K562 (cell line): ENCODE measurements at regions not wholly inside any gene's neighbourhood (a gene's known extent, or its start where the extent isn't known, plus 50 kb on each side); places are given as distances from the start of the nearest gene placed in this dataset.

Experiments used
- ATAC-seq: fragments of 200-7000 bp; cut with Tn5 transposase; 3 replicates; pipeline ENCODE4 v1.9.1; 2020; ENCODE audit warnings: moderate library complexity
- BruUV-seq: library from RNA; stranded (reverse); fragments of 400-500 nt; replicated peaks from 2 replicates; lab custom pipeline; 2021; lab: Mats Ljungman, UMichigan
- CTCF ChIA-PET: fragments of 300-600 bp; formaldehyde crosslinking; extraction: SDS; loops from one replicate; lab custom pipeline; 2021; ENCODE audit warnings: low intra/inter-chr PET ratio; lab: Yijun Ruan, JAX
- POLR2A ChIA-PET: fragments of 300-600, 350-650 bp; sonication (Branson Sonifier 250); formaldehyde crosslinking; extraction: SDS; loops from one replicate; lab custom pipeline; 2021; ENCODE audit warnings: antibody characterized with exemption, inconsistent platforms; lab: Yijun Ruan, JAX
- DNase-seq, 4 experiments: peaks; one replicate each; pipeline versions ENCODE4 v3.0.0 to v3.0.0-alpha.2; 2011 to 2018; ENCODE audit warnings: low spot score in 3 of 4, mixed read lengths in 3 of 4; ENCODE audit errors: extremely low read depth in 1 of 4
- FAIRE-seq: peaks from 2 replicates; lab custom pipeline; 2011; peaks lifted over from hg19 to GRCh38; lab: Jason Lieb, UNC
- H2AFZ ChIP-seq: 2 replicates; pipeline ENCODE4 v1.6.0; 2011; ENCODE audit warnings: low read depth, low read length, control low read depth, inconsistent platforms
- H3K27ac ChIP-seq: fragments of 200-600 bp; 3 replicates; pipeline ENCODE4 v1.8.0; 2011; ENCODE audit warnings: low read depth, mild to moderate bottlenecking, control low read depth, inconsistent platforms, low read length, moderate library complexity, mixed read lengths; ENCODE audit errors: extremely low read depth
- H3K27me3 ChIP-seq, 2 experiments: fragments of 300-600 bp in 1 of 2; 2 replicates in 1 of 2; 3 replicates in 1 of 2; pipeline versions ENCODE4 v1.6.0 to v1.8.0; 2011; ENCODE audit warnings: inconsistent platforms in 2 of 2, low read length in 2 of 2, mild to moderate bottlenecking in 1 of 2, mixed read lengths in 1 of 2, moderate library complexity in 1 of 2; ENCODE audit not compliant: control insufficient read depth in 2 of 2, insufficient read depth in 2 of 2
- H3K36me3 ChIP-seq: fragments of 300-600 bp; 3 replicates; pipeline ENCODE4 v1.8.0; 2011; ENCODE audit warnings: mild to moderate bottlenecking, low read length, inconsistent platforms; ENCODE audit not compliant: control insufficient read depth, insufficient read depth
- H3K4me1 ChIP-seq, 2 experiments: fragments of 200-600 bp in 1 of 2; replicated peaks in 1 of 2; 2 replicates in 1 of 2; 3 replicates in 1 of 2; pipeline versions ENCODE4 v1.5.1 to v1.8.0; 2011; ENCODE audit warnings: inconsistent platforms in 2 of 2, low read length in 2 of 2, mild to moderate bottlenecking in 1 of 2, mixed read lengths in 1 of 2, moderate library complexity in 1 of 2; ENCODE audit not compliant: control insufficient read depth in 2 of 2, insufficient read depth in 2 of 2
- H3K4me2 ChIP-seq: 2 replicates; pipeline ENCODE4 v1.6.1; 2011; ENCODE audit warnings: low read length, control low read depth, inconsistent platforms, mixed read lengths; ENCODE audit not compliant: insufficient read depth
- H3K4me3 ChIP-seq: fragments of 200-600 bp; sonication (generic), shearing (Covaris generic); 2 replicates; pipeline ENCODE4 v1.5.1; 2016; ENCODE audit warnings: control low read depth, inconsistent platforms
- H3K79me2 ChIP-seq: fragments of 200-600 bp; 3 replicates; pipeline ENCODE4 v1.8.0; 2011; ENCODE audit warnings: low read length, inconsistent platforms; ENCODE audit not compliant: control insufficient read depth, insufficient read depth
- H3K9ac ChIP-seq, 2 experiments: 2 replicates each; pipeline versions ENCODE4 v1.6.0 to v1.6.1; 2011; ENCODE audit warnings: low read depth in 2 of 2, low read length in 2 of 2, control low read depth in 1 of 2, inconsistent platforms in 1 of 2, mild to moderate bottlenecking in 1 of 2, mixed read lengths in 1 of 2; ENCODE audit not compliant: insufficient read depth in 1 of 2
- H3K9me1 ChIP-seq: one replicate; pipeline ENCODE4 v1.6.0; 2011; ENCODE audit warnings: inconsistent platforms, mild to moderate bottlenecking, low read length, moderate library complexity; ENCODE audit not compliant: control insufficient read depth, insufficient read depth
- H3K9me3 ChIP-seq: replicated peaks from 2 replicates; pipeline ENCODE4 v1.5.1; 2011; ENCODE audit warnings: low read depth, low read length, inconsistent platforms; ENCODE audit not compliant: control insufficient read depth, insufficient read depth
- H4K20me1 ChIP-seq: replicated peaks from 2 replicates; pipeline ENCODE4 v1.6.1; 2011; ENCODE audit warnings: low read length, inconsistent platforms, mixed read lengths; ENCODE audit not compliant: control insufficient read depth, insufficient read depth
- ARID4B ChIP-seq: sonication (generic); formaldehyde crosslinking; IDR thresholded peaks from 2 replicates; pipeline ENCODE4 v1.8.0; 2022; ENCODE audit warnings: mild to moderate bottlenecking, missing genetic modification reagents
- ZNF695 ChIP-seq: fragments of 450-650 bp; formaldehyde crosslinking; IDR thresholded peaks from 2 replicates; pipeline ENCODE4 v1.4.0; 2020; ENCODE audit warnings: mild to moderate bottlenecking, moderate library complexity
- ZNF780A ChIP-seq: fragments of 250-450 bp; sonication (Bioruptor Pico); IDR thresholded peaks from 2 replicates; pipeline ENCODE4 v1.5.0; 2021; ENCODE audit warnings: mild to moderate bottlenecking
- WGBS: fragments of 100-300 bp; shearing (Covaris generic); methylation state at CpG from one replicate; pipeline ENCODE4 v1.1.6; 2016; ENCODE audit warnings: low coverage, mixed read lengths; ENCODE audit not compliant: insufficient coverage; ENCODE audit errors: missing lambda C conversion rate; 5-methylcytosine and 5-hydroxymethylcytosine counted together
- in situ Hi-C: fragments of 300-500 bp; cut with MboI; formaldehyde crosslinking; loops from 4 replicates; pipeline ENCODE4 v1.15.0; 2018; ENCODE audit warnings: inconsistent platforms, mixed read lengths
- intact Hi-C: fragments of 100-400 bp; cut with micrococcal nuclease; formaldehyde crosslinking; loops from 2 replicates; pipeline ENCODE4 v1.14.2; 2022
- TF ChIP-seq, protein P1 (sequence below), 2 experiments: fragments of 450-650 bp in 1 of 2; sonication (generic) in 1 of 2; formaldehyde crosslinking in 1 of 2; IDR thresholded peaks in 1 of 2; conservative IDR thresholded peaks in 1 of 2; 2 replicates each; pipeline versions ENCODE4 v1.6.1 to v1.8.1; 2016 to 2023; ENCODE audit warnings: mild to moderate bottlenecking in 2 of 2, moderate library complexity in 2 of 2, inconsistent platforms in 1 of 2, missing genetic modification reagents in 1 of 2
- TF ChIP-seq, protein P2 (sequence below): fragments of 450-650 bp; IDR thresholded peaks from 2 replicates; pipeline ENCODE4 v1.6.1; 2016; ENCODE audit warnings: mild to moderate bottlenecking, moderate library complexity

DNA sequence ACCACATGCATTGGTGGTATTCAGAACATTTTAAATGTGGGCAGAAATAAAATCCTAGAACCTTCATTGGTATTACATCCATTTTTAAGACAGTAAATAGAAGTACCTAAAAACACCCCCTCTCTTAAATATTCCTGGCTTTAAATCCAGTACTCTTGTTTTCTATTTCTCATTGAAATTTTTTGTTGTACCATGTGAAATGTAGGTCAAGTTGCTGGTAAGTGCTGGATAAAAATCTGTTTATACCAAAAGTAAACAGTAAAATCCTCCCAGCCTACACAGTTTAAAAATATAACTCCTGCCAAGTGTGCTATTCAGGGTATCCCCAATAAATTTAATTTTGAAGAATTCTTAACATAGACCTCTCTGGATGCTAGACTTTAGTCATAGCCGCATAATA, 75.0 kb upstream of the FST start:
- ATAC-seq (no peak), FAIRE-seq (no peak), DNase-seq (no peak)
- Histone ChIP-seq H3K4me1 (no peaks in the 10 kb centered on the region), H3K9me1 (no peaks in the 10 kb centered on the region), H3K27ac (no peak overlapping the region), H3K27me3 (peaks cover 6 to 7% of the 10 kb centered on the region in 2 experiments), H3K4me3 (no peak overlapping the region), H3K79me2 (no peaks in the 10 kb centered on the region), H3K9ac (no peak overlapping the region), H4K20me1 (no peaks in the 10 kb centered on the region), H3K36me3 (no peaks in the 10 kb centered on the region), H3K4me2 (no peak overlapping the region), H3K9me3 (no peaks in the 10 kb centered on the region), H2AFZ (no peak overlapping the region)
- 0% methylated on average over 1 of the region's 1 CpG for WGBS
- in situ Hi-C loops (no loop called here), intact Hi-C loops (no loop called here)
- POLR2A ChIA-PET = no interaction called here
- CTCF ChIA-PET = no interaction called here
- no TSS peak for BruUV-seq
- no peak for TF ChIP-seq ZNF780A
- TF ChIP-seq, protein P1, sequence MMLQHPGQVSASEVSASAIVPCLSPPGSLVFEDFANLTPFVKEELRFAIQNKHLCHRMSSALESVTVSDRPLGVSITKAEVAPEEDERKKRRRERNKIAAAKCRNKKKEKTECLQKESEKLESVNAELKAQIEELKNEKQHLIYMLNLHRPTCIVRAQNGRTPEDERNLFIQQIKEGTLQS (IDR thresholded peaks at IDR 0.05) = no peak
- TF ChIP-seq, protein P1 (CRISPR knock-in tag; conservative IDR thresholded peaks at IDR 0.05) = no peak
- TF ChIP-seq, protein P2, sequence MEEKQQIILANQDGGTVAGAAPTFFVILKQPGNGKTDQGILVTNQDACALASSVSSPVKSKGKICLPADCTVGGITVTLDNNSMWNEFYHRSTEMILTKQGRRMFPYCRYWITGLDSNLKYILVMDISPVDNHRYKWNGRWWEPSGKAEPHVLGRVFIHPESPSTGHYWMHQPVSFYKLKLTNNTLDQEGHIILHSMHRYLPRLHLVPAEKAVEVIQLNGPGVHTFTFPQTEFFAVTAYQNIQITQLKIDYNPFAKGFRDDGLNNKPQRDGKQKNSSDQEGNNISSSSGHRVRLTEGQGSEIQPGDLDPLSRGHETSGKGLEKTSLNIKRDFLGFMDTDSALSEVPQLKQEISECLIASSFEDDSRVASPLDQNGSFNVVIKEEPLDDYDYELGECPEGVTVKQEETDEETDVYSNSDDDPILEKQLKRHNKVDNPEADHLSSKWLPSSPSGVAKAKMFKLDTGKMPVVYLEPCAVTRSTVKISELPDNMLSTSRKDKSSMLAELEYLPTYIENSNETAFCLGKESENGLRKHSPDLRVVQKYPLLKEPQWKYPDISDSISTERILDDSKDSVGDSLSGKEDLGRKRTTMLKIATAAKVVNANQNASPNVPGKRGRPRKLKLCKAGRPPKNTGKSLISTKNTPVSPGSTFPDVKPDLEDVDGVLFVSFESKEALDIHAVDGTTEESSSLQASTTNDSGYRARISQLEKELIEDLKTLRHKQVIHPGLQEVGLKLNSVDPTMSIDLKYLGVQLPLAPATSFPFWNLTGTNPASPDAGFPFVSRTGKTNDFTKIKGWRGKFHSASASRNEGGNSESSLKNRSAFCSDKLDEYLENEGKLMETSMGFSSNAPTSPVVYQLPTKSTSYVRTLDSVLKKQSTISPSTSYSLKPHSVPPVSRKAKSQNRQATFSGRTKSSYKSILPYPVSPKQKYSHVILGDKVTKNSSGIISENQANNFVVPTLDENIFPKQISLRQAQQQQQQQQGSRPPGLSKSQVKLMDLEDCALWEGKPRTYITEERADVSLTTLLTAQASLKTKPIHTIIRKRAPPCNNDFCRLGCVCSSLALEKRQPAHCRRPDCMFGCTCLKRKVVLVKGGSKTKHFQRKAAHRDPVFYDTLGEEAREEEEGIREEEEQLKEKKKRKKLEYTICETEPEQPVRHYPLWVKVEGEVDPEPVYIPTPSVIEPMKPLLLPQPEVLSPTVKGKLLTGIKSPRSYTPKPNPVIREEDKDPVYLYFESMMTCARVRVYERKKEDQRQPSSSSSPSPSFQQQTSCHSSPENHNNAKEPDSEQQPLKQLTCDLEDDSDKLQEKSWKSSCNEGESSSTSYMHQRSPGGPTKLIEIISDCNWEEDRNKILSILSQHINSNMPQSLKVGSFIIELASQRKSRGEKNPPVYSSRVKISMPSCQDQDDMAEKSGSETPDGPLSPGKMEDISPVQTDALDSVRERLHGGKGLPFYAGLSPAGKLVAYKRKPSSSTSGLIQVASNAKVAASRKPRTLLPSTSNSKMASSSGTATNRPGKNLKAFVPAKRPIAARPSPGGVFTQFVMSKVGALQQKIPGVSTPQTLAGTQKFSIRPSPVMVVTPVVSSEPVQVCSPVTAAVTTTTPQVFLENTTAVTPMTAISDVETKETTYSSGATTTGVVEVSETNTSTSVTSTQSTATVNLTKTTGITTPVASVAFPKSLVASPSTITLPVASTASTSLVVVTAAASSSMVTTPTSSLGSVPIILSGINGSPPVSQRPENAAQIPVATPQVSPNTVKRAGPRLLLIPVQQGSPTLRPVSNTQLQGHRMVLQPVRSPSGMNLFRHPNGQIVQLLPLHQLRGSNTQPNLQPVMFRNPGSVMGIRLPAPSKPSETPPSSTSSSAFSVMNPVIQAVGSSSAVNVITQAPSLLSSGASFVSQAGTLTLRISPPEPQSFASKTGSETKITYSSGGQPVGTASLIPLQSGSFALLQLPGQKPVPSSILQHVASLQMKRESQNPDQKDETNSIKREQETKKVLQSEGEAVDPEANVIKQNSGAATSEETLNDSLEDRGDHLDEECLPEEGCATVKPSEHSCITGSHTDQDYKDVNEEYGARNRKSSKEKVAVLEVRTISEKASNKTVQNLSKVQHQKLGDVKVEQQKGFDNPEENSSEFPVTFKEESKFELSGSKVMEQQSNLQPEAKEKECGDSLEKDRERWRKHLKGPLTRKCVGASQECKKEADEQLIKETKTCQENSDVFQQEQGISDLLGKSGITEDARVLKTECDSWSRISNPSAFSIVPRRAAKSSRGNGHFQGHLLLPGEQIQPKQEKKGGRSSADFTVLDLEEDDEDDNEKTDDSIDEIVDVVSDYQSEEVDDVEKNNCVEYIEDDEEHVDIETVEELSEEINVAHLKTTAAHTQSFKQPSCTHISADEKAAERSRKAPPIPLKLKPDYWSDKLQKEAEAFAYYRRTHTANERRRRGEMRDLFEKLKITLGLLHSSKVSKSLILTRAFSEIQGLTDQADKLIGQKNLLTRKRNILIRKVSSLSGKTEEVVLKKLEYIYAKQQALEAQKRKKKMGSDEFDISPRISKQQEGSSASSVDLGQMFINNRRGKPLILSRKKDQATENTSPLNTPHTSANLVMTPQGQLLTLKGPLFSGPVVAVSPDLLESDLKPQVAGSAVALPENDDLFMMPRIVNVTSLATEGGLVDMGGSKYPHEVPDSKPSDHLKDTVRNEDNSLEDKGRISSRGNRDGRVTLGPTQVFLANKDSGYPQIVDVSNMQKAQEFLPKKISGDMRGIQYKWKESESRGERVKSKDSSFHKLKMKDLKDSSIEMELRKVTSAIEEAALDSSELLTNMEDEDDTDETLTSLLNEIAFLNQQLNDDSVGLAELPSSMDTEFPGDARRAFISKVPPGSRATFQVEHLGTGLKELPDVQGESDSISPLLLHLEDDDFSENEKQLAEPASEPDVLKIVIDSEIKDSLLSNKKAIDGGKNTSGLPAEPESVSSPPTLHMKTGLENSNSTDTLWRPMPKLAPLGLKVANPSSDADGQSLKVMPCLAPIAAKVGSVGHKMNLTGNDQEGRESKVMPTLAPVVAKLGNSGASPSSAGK = no peak
- no peak for TF ChIP-seq ARID4B
- no peak for TF ChIP-seq ZNF695
